C4-2B (cell line): ENCODE measurements at regions not wholly inside any gene's neighbourhood (a gene's known extent, or its start where the extent isn't known, plus 50 kb on each side); places are given as distances from the start of the nearest gene placed in this dataset.

Source experiments
- H3K27ac ChIP-seq: fragments of 450-650 bp; 2 replicates; pipeline ENCODE4 v1.5.1; 2017
- ZFX ChIP-seq: fragments of 450-650 bp; IDR thresholded peaks from 2 replicates; pipeline ENCODE4 v1.6.1; 2017
- TF ChIP-seq, protein P1 (sequence below): fragments of 450-650 bp; conservative IDR thresholded peaks from 2 replicates; pipeline ENCODE4 v1.5.1; 2017; ENCODE audit warnings: mild to moderate bottlenecking

DNA sequence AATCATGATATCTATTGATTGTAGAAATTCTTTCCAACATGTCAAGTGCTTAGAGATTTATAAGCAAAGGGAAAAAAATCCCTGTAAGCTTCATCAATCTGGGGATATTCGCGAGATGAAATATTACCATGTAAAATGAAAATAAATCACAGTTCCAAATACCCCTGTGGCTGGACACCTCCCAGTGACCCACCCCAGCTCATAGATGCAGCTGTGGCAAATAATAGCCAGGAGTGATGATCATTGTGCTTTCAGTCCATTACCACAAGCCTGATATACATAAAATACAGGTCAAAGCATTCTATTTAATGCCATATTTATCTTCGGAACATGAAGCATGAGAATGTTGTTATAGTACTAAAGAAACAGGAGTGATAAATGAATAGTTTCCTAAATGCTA, 274.9 kb upstream of the LRRC7 start:
- H3K27ac ChIP-seq, result no peak overlapping the region
- TF ChIP-seq, protein P1, sequence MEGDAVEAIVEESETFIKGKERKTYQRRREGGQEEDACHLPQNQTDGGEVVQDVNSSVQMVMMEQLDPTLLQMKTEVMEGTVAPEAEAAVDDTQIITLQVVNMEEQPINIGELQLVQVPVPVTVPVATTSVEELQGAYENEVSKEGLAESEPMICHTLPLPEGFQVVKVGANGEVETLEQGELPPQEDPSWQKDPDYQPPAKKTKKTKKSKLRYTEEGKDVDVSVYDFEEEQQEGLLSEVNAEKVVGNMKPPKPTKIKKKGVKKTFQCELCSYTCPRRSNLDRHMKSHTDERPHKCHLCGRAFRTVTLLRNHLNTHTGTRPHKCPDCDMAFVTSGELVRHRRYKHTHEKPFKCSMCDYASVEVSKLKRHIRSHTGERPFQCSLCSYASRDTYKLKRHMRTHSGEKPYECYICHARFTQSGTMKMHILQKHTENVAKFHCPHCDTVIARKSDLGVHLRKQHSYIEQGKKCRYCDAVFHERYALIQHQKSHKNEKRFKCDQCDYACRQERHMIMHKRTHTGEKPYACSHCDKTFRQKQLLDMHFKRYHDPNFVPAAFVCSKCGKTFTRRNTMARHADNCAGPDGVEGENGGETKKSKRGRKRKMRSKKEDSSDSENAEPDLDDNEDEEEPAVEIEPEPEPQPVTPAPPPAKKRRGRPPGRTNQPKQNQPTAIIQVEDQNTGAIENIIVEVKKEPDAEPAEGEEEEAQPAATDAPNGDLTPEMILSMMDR, result no peak
- TF ChIP-seq ZFX, result no peak

DNA sequence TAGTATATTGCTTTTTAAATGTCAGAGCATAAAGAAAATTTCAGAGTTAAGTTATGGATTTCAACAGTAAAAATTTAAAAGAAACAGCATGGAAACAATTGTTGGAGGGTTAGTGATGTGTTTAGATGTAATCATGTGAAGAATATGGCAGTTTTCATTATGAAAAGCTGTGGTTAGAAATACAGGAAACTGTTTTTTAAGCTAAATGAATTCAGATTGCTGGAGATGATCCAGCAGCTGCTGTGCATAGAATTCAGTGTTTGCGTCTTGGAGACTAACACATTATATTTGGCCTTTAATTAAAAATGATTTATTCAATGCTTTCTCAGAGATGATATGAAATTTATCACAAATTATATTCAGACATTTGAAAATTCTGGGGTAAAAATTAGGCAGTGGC, 273.6 kb upstream of the LRRC7 start:
- no peak overlapping the region for H3K27ac ChIP-seq
- TF ChIP-seq, protein P1, result no peak
- TF ChIP-seq ZFX, result no peak

DNA sequence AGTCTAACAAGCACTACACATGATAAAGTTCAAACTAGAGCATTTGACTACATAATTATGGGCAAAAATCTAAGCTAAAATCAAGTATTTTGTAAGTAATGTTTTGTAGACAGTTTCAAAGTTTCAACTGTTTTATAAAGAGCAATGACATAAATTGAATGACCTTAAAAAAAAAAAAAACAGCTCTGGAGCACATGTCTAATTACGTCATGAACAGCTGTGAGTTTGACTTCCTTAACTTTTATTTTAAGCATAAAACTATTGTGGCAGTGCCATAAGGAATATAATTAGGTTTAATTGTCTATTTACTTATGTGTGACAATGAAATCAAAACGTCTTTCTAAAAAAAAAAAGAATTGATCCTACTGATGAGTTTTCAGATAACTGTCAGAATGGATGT, 272.5 kb upstream of the LRRC7 start:
- TF ChIP-seq ZFX, result no peak
- TF ChIP-seq, protein P1, result no peak
- no peak overlapping the region for H3K27ac ChIP-seq

DNA sequence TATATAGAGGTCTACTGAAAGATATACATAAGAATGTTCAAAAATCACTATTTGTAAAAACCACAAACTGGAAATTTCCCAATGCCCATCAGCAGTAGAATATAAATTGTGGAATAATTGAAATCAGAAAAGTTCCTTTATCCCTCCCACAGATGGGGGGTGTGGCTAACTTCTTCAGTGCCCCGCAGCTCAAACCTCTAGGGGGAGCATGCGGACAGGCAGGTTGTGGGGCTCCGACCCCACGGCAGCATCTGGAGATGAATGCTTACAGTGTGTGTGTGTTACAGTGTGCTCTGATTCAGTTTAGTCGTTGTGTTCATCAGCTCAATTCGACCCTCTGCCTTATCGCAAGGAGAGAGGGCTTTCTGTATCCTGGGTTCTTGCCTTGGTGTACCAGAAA, 262.1 kb upstream of the LRRC7 start:
- peak overlapping the region; percentile 23; the same call in 1 of the 2 replicates for H3K27ac ChIP-seq
- TF ChIP-seq, protein P1, result peak; percentile 31
- TF ChIP-seq ZFX, result no peak

DNA sequence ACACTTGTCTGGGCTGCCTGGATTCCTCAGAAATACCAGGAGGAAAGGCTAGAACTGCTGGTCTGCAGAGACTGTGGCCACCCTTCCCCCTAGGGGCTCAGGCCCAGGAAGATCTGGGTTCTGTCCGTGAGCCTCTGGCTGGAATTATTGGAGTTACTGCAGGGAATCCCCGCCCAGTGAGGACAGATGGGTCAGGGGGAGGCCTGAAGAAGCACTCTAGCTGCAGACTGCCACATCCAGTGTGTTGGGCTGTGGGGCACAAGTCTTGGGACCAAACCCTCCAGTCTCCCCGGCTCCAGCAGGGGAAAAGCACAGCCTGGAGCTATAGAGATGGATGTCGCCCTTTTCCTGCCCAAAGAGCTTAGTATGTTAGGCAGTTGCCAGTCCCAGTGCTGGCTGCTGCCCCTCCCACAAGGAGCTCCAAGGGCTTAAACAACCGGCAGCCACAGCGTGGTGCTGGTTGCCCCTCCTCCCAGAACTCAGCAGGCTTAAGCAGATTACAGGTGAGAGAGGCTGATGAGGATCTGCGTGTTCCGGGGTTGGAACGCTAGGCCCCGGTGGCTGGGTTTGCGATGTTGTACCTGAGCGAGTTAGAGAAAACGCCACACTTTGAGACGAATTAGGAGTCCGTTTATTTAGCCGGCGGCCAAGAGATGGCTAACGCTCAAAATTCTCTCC, 255.5 kb upstream of the LRRC7 start:
- no peak for TF ChIP-seq ZFX
- TF ChIP-seq, protein P1, result no peak
- H3K27ac ChIP-seq, result no peak overlapping the region

DNA sequence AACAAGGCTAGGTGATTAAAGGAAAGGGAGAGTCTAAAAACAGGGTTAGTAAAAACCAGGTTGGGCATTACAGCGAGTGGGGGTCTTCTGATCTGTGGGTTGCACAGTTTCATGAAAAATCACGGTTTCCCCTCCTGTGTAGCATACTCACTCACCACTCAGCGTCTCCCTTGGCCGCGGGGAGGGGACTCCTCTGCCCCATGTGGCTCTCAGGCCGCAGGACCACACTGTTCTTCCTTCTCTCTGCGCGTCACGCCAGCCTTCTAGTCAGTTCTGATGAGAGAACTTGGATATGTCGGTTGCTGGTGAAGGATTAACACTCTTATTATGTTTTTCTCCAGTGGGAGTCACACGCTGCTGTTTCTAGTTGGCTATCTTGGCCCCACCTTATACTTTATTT, 254.6 kb upstream of the LRRC7 start:
- no peak overlapping the region for H3K27ac ChIP-seq
- TF ChIP-seq ZFX, result no peak

DNA sequence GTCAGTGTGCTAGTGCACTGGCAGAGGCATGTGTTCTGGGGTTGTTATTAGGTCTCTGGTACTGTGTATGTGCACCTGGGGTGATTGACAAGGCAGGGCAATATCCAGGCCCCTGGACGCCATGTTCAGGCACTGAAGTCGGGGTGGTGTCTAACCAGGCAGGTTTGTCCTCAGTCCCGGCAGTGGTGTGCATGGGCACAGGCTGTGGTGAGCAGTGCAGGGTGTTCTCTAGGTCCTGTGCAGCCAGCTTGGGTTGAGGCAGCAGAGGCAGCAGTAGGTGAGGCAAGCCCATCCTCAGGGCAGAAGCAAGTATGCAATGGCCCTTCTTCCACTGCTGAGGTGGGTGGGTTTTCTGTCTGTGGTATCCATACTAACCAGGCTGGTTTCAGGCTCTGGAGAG, 252.3 kb upstream of the LRRC7 start:
- peak overlapping the region; percentile 0; the same call in 1 of the 2 replicates for H3K27ac ChIP-seq
- TF ChIP-seq, protein P1, result no peak
- no peak for TF ChIP-seq ZFX

DNA sequence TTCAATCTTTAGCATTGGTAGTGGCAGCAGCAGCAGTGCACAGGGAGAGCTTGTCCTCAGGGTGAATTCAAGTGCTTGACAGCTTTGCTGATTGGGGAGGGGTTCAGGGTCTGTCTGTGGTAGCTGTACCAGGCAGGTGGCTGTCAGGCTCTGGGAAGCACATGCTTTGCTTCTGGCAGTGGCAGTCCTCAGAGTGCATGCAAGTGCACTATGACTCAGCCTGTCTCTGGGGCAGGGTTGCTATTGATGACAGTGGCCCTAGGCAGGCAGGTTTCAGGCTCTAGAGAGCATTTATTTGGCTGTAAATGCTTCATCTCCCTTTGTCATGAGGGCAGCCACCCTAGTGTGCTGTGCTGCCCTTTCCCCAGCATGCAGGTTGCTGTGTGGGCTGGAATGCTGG, 251.9 kb upstream of the LRRC7 start:
- TF ChIP-seq, protein P1, result no peak
- no peak for TF ChIP-seq ZFX
- H3K27ac ChIP-seq, result peak overlapping the region; percentile 0; the same call in 1 of the 2 replicates
